HEK293T (cell line): ENCODE measurements at regions not wholly inside any gene's neighbourhood (a gene's known extent, or its start where the extent isn't known, plus 50 kb on each side); places are given as distances from the start of the nearest gene placed in this dataset.

Experiments
- CTCF ChIA-PET: fragments of 350-600 bp; formaldehyde crosslinking; extraction: SDS; loops from one replicate; lab custom pipeline; 2021; ENCODE audit warnings: antibody characterized with exemption, inconsistent platforms; lab: Yijun Ruan, JAX
- POLR2A ChIA-PET: fragments of 350-600 bp; formaldehyde crosslinking; extraction: SDS; loops from one replicate; lab custom pipeline; 2020; ENCODE audit warnings: antibody characterized with exemption, inconsistent platforms; lab: Yijun Ruan, JAX
- DNase-seq: peaks from one replicate; pipeline ENCODE4 v3.0.0; 2012; ENCODE audit warnings: mixed read lengths; ENCODE audit errors: extremely low spot score
- ARNT ChIP-seq: fragments of 450-650 bp; IDR thresholded peaks from 2 replicates; pipeline ENCODE4 v1.6.1; 2017; ENCODE audit warnings: mild to moderate bottlenecking
- BHLHE40 ChIP-seq: fragments of 450-650 bp; IDR thresholded peaks from 2 replicates; pipeline ENCODE4 v1.6.1; 2016; ENCODE audit warnings: mild to moderate bottlenecking, moderate library complexity, borderline replicate concordance
- CTBP1 ChIP-seq: fragments of 450-650 bp; IDR thresholded peaks from 2 replicates; pipeline ENCODE4 v1.6.1; 2016; ENCODE audit warnings: borderline replicate concordance
- ELF4 ChIP-seq: fragments of 450-650 bp; IDR thresholded peaks from 2 replicates; pipeline ENCODE4 v1.6.1; 2017; ENCODE audit warnings: antibody characterized with exemption
- FOXA1 ChIP-seq: fragments of 450-650 bp; IDR thresholded peaks from 2 replicates; pipeline ENCODE4 v1.6.1; 2016; ENCODE audit warnings: mild to moderate bottlenecking
- FOXK2 ChIP-seq: fragments of 450-650 bp; IDR thresholded peaks from 2 replicates; pipeline ENCODE4 v1.6.1; 2016; ENCODE audit warnings: mild to moderate bottlenecking
- FOXM1 ChIP-seq: fragments of 450-650 bp; IDR thresholded peaks from 2 replicates; pipeline ENCODE4 v1.6.1; 2017; ENCODE audit warnings: mild to moderate bottlenecking, borderline replicate concordance
- HDGF ChIP-seq: fragments of 450-650 bp; IDR thresholded peaks from 2 replicates; pipeline ENCODE4 v1.6.1; 2017; ENCODE audit warnings: antibody characterized with exemption, borderline replicate concordance
- L3MBTL2 ChIP-seq: fragments of 450-650 bp; conservative IDR thresholded peaks from 2 replicates; pipeline ENCODE4 v1.6.1; 2016; ENCODE audit warnings: mild to moderate bottlenecking
- LEF1 ChIP-seq: fragments of 450-650 bp; IDR thresholded peaks from 2 replicates; pipeline ENCODE4 v1.6.1; 2017; ENCODE audit warnings: mild to moderate bottlenecking, borderline replicate concordance
- NFRKB ChIP-seq: fragments of 450-650 bp; IDR thresholded peaks from 2 replicates; pipeline ENCODE4 v1.6.1; 2016; ENCODE audit warnings: mild to moderate bottlenecking, moderate library complexity
- PKNOX1 ChIP-seq: fragments of 450-650 bp; IDR thresholded peaks from 2 replicates; pipeline ENCODE4 v1.6.1; 2016
- SP1 ChIP-seq: fragments of 450-650 bp; IDR thresholded peaks from 2 replicates; pipeline ENCODE4 v1.6.1; 2017
- SUZ12 ChIP-seq: fragments of 450-650 bp; IDR thresholded peaks from 2 replicates; pipeline ENCODE4 v1.6.1; 2016; ENCODE audit warnings: mild to moderate bottlenecking
- TARDBP ChIP-seq: fragments of 450-650 bp; IDR thresholded peaks from 2 replicates; pipeline ENCODE4 v1.6.1; 2016
- ZNF384 ChIP-seq: fragments of 450-650 bp; IDR thresholded peaks from 2 replicates; pipeline ENCODE4 v1.6.1; 2016

- POLR2A ChIA-PET: no interaction called here
- CTCF ChIA-PET: no interaction called here
- TF ChIP-seq ARNT (no peak), BHLHE40 (no peak), PKNOX1 (no peak), NFRKB (no peak), L3MBTL2 (no peak), SP1 (no peak), ELF4 (no peak), FOXK2 (no peak), FOXA1 (no peak), CTBP1 (no peak), LEF1 (no peak), ZNF384 (no peak), HDGF (no peak), TARDBP (no peak), FOXM1 (no peak), SUZ12 (no peak)
- no peak for DNase-seq
Observed at GRCh38 chr22:48100685-48101417, 1338.4 kb downstream of the TBC1D22A start.

- TF ChIP-seq FOXK2 (no peak), FOXM1 (no peak), NFRKB (no peak), CTBP1 (no peak), ARNT (no peak), ELF4 (no peak), SP1 (no peak), SUZ12 (no peak), L3MBTL2 (no peak), TARDBP (no peak), HDGF (no peak), LEF1 (no peak), ZNF384 (no peak), FOXA1 (no peak)
- ChIA-PET POLR2A (no interaction called here), CTCF (no interaction called here)
- DNase-seq: no peak
Observed at GRCh38 chr22:48099671-48100070, 1337.2 kb downstream of the TBC1D22A start.

- ChIA-PET CTCF (no interaction called here), POLR2A (no interaction called here)
- no peak for DNase-seq
- no peak for TF ChIP-seq ELF4
- no peak for TF ChIP-seq L3MBTL2
- no peak for TF ChIP-seq CTBP1
- no peak for TF ChIP-seq FOXK2
Observed at GRCh38 chr22:48099251-48099650, 1336.8 kb downstream of the TBC1D22A start.

GRCh38 chr22:48098921-48099245 lies 1336.4 kb downstream of the TBC1D22A start:
- DNase-seq: no peak
- TF ChIP-seq CTBP1 (no peak), ARNT (no peak)
- ChIA-PET POLR2A (no interaction called here), CTCF (no interaction called here)

GRCh38 chr22:48098243-48098920 lies 1335.9 kb downstream of the TBC1D22A start:
- CTCF ChIA-PET: no interaction called here
- TF ChIP-seq TARDBP (no peak), SUZ12 (no peak), BHLHE40 (no peak), NFRKB (no peak), FOXA1 (no peak), FOXK2 (no peak), PKNOX1 (no peak), L3MBTL2 (no peak), FOXM1 (no peak), HDGF (no peak), LEF1 (no peak), CTBP1 (no peak), ZNF384 (no peak), SP1 (no peak), ARNT (no peak), ELF4 (no peak)
- POLR2A ChIA-PET: no interaction called here
- no peak for DNase-seq

GRCh38 chr22:48097723-48098122 lies 1335.3 kb downstream of the TBC1D22A start:
- TF ChIP-seq TARDBP: no peak
- TF ChIP-seq LEF1: no peak
- no peak for TF ChIP-seq BHLHE40
- no peak for TF ChIP-seq FOXK2
- TF ChIP-seq ELF4: no peak
- no peak for TF ChIP-seq FOXA1
- TF ChIP-seq HDGF: no peak
- no peak for TF ChIP-seq L3MBTL2
- TF ChIP-seq CTBP1: no peak
- no peak for TF ChIP-seq FOXM1
- TF ChIP-seq NFRKB: no peak
- no peak for TF ChIP-seq SP1
- TF ChIP-seq SUZ12: no peak
- no peak for TF ChIP-seq PKNOX1
- TF ChIP-seq ARNT: no peak
- TF ChIP-seq ZNF384: no peak
- ChIA-PET CTCF (no interaction called here), POLR2A (no interaction called here)
- no peak for DNase-seq
